HG02852 (cell line): ENCODE measurements at regions not wholly inside any gene's neighbourhood (a gene's known extent, or its start where the extent isn't known, plus 50 kb on each side); places are given as distances from the start of the nearest gene placed in this dataset.

Source experiments
- ATAC-seq: cut with Tn5 transposase; IDR thresholded peaks from one replicate; pipeline ENCODE4 v1.9.1; 2021; ENCODE audit warnings: mild to moderate bottlenecking, moderate library complexity; ENCODE audit not compliant: unreplicated experiment

- no peak for ATAC-seq
Observed at GRCh38 chr12:105975351-105975750, 163.4 kb downstream of the NUAK1 start.

DNA sequence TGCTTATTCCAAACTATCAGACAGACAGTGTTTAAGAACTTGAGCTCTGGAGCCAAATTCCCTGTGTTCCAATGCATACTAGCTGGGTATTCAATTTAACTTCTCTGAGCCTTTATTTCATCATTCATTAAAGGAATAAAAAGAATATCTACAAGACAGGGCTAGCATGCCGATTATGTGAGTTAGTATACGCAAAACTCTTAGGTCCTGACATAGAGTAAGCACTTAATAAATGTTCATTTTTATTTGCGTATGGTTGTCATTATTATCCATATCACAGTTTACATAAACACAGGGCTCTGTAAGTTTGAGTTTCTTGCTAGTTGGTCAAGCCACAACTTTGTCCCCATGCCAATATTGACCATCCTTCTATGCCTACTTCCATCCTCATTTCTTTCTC lies 161.5 kb downstream of the NUAK1 start:
- no peak for ATAC-seq

DNA sequence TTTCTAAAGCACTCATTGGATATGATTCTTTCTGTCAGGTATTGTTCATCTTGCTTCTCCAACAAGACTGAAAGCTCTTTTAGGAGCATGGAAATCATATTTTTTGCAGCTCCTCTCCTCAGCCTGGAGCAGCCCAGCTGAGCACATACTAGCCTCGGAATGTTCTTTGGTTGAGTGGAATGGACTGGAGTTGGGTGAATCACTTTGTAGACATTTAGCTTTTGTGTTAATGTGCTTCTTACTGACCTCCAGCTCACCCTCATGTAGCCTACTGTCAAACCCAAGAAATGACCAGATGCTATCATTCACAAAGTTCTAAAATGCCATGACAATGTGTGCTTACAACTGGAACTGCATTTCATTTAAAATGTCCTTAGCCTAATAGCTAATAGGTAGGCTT lies 161.1 kb downstream of the NUAK1 start:
- ATAC-seq: no peak

DNA sequence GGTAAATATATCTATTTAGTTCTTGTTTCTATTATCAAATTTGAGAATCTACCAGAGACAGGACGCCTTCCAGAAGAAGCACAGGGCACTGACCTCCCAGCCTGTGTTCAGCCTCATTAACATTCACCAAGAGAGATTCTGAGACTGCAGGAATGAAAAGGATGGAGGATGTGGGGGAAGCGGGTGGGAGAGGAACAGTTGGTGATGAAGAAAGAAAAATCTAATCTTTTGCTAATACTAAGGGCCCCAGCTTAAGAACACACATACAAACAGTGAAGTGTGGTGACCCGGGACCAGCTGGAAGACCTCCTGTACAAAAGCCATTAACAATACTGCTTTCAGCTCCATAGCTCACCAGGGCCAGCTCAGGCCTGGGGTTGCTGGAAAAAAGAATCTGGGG lies 160.5 kb downstream of the NUAK1 start:
- ATAC-seq: no peak

GRCh38 chr12:105978686-105979085 lies 160.1 kb downstream of the NUAK1 start:
- no peak for ATAC-seq

DNA sequence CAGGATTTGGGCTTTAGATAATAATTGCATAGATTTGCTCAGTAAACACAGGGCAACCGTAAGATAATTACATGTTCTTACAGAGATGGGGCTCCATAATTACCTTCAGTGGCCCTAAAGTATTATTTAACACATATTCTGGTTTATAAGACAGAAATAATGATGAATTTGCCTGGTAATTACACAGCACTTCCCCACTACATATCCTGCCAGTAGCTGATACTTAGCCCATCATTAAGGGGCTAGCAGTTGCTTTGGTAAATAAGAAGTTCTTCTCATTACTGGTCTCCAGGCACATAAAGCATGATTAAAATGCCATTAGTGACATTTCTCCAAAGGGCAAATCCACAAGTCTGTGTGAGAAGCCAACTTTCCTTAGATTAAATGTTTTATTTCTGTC lies 158.7 kb downstream of the NUAK1 start:
- ATAC-seq: no peak

DNA sequence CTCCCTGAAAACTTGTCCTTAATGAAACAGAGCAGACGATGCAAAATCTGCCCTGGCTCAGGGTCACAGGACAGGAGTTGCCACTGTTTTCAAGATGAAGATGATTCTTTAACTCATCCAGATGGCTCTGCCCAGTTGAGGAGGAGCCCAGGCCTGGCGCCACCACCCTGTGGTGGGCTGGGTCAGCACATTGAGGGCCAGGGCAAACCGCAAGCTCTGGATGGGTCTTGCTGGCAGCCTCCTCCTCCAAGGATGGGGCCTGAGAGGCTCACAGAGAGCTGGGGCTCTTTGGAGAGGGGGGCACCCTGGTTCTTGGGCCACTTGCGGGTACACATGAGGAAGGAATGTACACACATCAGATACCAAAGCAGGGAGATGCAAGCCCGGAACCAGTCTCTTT lies 158.2 kb downstream of the NUAK1 start:
- no peak for ATAC-seq

- no peak for ATAC-seq
Observed at GRCh38 chr12:105982022-105982421, 156.7 kb downstream of the NUAK1 start.

DNA sequence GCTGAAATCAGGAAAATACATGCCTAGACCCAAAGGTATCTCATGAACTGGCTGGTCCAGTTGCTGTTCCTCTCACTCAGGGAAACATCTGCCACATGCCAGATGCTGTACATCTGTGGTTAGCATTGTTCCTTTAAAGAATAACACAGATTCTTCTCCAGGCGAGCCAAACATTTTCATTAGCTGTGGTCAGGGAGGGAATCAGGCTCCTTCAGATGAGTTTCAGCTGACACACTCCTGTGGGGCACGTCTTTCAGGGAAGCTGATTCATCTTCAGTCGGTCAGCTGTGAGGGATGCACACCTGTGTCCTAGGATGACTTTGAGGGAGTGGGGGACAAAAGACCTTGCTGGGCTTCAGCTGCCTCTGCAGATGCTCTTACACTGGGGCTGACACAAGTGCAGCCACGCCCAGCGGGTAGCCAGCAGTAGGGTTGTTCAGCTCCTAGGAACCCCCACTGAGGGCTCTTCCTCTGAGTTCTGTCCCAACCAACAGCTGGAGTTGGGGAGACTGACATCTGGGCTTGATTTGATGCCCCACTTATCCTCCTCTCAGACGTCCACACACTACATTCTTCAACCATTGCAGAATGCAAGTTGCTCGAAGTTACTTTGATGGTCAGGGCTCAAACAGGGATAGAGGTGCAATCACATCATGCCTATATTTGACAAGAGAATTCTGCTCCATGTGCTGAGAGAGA lies 155.0 kb downstream of the NUAK1 start:
- ATAC-seq: no peak

GRCh38 chr12:105985383-105985782 lies 153.4 kb downstream of the NUAK1 start:
- no peak for ATAC-seq

GRCh38 chr12:105986779-105987684 lies 151.7 kb downstream of the NUAK1 start:
- ATAC-seq: no peak

- no peak for ATAC-seq
Observed at GRCh38 chr12:105987685-105988035, 151.1 kb downstream of the NUAK1 start.

DNA sequence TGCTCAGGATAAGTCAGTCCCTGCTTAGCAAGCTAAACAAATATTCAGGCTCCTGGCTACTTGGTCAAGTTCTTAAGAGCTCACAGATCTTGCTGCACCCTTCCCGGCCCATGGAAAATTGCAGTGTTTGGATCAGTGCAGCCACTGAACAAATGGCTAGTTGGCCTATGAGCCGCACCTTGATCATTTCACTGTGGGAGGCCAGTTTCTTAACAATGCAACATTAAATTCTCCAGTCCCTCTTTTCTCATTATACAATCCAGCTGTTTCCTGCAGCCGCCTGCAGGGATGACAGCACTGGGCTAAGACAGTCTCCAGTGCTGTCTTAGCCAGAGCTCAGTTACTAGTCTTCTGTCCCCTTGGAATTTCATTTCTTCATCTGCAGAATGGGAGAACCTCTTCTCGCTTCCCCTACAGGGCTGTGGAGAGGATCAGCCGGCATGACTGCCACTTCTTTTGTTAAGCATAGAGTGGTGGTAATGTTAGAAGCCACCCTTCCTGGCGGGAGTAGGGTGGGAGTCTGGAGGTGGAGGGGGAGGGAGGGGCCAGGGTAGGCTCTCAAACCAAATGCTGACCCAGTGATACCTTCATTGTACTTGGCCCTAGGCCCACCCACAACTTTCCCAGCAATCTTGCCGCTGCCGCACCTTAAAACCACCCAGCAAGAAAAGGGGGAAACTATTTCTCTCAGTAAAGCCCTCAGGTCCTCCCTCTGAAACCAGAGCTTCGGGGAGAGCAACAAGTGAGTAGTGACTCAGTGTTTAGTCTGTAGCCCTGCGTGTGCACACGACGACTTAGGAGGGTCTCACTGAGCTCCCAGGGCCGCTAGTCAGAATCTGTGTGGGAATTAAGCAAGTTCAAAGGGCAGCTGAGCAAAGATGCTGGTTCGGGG lies 145.7 kb downstream of the NUAK1 start:
- no peak for ATAC-seq

DNA sequence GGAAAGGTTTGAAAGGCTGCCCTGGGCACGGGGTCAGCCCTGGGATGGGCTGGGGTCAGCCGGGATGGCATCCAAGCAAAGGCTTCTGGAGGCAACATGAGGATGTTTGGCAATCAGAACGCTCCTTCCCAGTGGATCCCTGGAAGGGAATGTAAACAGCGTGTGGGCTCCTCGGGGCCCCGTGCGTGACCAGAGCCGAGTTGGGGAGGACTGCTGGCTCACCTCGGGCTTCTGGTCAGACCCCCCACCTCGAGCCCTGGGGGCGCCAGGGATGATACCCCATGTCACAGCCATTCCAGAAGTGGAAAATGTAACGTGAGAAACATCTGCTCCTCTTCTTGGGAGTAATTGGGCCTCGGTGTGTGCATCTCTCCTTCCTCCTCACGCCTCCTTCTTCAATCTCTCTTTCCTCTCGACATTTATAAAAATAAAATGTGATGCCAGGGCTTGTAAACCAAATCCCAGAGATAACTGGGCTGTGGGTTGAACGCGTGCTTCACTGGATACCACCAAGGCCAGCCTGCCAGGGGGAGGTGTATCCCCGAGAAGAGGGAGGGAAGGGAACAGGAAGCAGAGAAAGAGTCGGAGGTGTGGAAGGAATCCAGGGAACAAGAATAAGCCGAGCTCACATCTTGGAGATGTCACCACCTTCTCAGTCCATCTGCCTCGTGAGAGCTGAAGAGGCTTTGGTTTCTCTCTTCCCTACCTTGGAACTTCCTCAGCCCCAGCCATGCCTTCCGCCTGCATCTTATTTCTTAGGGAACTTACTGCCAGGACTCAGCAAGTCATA lies 144.8 kb downstream of the NUAK1 start:
- no peak for ATAC-seq

GRCh38 chr12:105995961-105996431 lies 142.8 kb downstream of the NUAK1 start:
- no peak for ATAC-seq

GRCh38 chr12:105998561-105998960 lies 140.2 kb downstream of the NUAK1 start:
- ATAC-seq: no peak

- no peak for ATAC-seq
Observed at GRCh38 chr12:106000382-106001104, 138.2 kb downstream of the NUAK1 start.

DNA sequence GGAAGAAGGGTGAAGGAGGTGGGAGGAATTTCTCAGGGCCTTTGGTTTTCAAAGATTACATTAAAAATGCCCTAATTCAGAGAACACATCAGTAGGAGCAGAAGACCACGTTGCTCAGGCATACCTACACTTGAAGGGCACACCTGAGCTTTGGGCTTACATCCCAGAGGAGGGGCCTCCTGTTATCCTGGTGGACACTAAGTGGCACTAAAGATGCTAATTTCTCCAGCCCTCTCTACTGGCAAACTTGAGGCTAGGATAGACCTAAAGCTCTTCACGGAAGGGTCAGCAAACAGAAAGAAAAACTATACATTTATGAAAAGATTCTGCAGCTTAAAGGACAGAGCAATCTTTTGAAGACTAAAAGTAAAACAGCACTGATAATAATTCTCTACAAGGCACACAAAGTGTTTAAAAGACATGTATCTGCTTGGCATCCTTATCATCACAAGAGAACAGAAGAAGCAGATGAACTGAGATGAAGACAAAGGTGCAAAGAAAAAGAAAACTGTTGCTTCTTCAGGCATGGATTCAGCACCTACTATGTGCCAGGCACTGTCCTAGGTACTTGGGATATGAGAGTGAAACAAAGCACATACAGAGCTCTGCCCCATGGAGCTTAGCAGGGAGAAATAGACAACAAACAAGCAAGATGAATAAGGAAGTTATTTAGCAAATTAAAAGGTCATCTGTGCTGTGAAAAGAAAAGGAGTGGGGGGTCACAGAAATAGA lies 137.5 kb downstream of the NUAK1 start:
- ATAC-seq: no peak

GRCh38 chr12:106001837-106002218 lies 136.9 kb downstream of the NUAK1 start:
- no peak for ATAC-seq
